CD4-positive, alpha-beta T cell treated with Interleukin-15 for 1 hour (primary cell): ENCODE measurements at regions not wholly inside any gene's neighbourhood (a gene's known extent, or its start where the extent isn't known, plus 50 kb on each side); places are given as distances from the start of the nearest gene placed in this dataset.
A peak's percentile ranks its signal among the peaks of the same experiment; 100 is the strongest.

ENCODE experiments used
- DNase-seq: peaks from one replicate; pipeline ENCODE4 v3.0.0-alpha.2; 2020

DNA sequence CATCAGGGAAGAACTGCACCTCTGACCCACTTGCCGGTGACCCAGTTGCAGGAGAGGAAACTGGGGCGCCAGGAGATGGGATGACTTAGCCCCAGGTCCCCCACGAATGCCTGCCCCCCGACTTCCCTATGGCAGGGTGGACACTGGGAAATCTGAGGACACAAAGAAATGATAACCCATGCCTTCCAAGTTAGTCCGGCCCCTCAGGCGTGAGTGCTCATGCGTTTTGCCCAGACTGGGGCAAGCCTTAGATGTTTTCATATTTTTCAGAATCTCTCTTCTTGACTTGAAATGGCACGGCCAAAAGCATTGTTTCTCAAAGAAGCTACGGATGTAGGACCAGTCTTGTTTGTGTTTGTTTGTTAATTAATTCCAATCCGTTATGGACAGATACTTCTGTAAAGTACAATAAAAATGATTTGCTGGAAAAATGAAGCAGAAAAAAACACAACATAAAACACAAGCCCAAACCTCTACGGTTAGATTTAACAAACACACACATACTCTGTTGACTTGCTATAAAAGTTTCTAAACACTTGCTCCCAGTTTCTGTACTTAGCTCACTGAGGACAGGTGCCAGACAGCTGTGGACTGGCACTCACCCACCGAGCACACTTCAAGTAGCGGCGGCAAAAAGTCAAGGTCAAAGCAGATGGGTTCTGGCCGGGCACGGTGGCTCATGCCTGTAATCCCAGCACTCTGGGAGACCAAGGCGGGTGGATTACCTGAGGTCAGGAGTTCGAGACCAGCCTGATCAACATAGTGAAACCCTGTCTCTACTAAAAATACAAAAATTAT is 341.5 kb downstream of the BCOR start:
- DNase-seq: no peak

DNA sequence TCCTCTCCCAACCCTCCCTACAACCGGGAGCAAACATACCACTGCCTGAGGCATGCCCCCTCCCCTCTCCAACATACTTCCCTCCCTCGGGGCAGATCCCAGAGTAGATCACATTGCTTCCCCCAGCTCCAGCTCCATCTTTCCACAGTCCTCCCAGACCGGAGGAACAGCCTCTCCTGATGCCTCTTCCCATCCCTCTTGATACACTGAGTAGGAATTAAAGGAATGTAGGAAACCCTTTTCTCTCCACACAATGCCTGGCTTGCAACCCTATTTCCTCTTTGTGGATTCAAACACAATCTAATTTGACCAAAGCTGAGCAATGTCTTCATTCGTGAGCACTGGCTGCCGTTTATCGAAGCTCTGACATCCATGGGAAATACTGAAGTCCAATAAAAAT is 339.8 kb downstream of the BCOR start:
- DNase-seq: no peak

DNA sequence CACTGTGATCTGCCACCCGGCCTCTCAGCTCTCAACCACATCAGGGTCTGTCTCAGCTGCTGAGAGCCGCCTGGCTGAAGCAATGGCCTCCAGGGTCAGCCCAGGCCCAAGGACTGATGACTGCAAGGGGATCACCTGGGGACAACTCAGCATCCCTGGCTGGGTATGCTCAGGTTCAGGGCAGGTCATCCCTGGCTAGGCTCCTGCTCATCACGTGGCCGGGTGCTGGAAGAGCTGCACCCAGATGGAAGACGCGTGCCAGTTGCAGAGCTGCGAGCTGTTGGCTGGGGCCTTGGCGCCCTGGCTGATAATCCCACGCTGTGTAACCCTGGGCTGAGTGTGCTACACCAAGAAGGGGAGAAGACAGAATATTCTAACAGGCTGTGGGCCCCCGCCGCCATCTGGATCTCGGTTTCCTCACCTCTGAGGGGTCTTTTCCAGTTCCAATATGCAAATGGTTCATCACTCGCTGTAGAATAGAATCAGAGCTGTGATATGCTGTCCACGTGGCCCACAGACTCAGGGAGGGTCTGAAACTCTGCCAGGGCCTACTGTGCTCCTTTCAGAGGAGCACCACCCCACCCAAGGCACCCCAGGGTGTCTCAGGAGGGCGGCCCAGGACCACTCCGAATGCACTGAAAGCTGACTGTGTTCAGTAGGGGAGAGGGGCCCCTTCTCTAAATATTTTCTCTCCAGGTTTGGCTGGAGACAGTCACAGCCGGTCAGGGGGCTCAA is 338.8 kb downstream of the BCOR start:
- DNase-seq: no peak

DNA sequence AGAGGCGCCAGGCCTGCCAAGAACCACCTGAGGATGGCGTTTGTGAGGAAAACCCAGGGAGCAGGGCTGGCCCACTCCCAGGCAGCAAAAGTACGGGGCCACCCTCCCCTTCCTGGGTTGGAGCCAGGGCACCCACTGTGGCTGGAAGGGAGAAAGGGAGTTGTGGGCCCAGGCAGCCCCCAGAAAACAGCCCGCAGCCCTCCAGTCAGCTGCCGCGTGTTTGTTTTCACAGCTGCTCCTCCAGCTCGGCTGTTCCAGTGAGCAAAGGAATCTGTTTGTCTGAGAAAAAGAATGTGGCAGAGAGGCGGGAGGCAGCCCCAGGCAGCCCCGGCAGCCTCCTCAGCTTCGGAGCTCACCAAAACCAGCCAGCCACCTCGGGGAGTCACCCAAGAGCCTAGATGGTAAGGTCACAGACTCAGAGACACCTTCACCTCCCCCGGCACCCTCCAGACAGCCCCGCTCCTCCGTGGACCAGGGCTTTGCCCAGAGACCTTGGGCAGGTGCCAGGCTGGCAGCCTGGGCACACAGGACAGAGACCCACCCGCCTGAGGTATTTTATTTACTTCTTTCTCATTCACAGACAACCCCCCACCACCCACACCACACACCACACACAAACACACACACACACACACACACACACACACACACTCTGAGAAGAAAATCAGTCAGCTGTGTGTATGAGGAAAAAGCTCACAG is 338.1 kb downstream of the BCOR start:
- DNase-seq: no peak

DNA sequence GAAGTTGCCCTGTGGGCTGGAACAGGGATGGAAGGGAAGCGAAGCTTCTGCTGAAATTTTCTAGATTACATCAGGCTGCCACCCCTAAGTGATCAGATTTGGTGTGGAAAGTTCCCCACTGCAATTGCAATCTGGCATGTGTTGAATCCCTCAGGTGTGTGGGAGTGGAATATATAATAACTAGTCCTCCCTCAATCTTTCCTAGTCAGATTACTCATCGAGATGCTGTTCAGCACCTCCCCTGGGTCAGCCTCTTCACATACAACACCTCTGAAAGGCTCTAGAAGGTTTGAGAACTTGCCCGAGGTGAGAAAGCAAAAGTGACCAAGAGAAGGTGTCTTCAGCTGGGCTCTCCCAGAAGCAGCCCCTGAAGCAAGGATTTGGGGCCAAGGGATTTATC is 336.8 kb downstream of the BCOR start:
- DNase-seq: no peak

DNA sequence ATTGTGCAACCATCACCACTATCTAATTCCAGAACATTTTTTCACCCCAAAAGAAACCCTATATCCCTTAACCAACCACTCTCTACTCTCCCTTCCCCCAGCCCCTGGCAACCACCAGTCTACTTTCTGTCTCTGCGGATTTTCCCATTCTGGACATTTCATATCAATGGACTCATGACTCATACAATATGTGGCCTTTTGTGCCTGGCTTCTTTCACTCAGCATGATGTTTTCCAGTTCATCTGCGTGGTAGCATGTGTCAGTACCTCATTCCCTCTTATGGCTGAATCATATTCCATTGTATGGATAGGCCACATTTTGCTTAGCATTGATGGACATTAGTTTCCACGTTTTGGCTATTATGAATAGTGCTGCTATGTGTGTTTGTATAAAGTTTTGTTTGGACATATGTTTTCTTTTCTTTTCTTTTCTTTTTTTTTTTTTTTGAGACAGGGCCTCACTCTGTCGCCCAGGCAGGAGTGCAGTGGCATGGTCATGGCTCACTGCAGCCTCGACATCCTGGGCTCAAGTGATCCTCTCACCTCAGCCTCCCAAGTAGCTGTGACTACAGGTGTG is 335.4 kb downstream of the BCOR start:
- no peak for DNase-seq

DNA sequence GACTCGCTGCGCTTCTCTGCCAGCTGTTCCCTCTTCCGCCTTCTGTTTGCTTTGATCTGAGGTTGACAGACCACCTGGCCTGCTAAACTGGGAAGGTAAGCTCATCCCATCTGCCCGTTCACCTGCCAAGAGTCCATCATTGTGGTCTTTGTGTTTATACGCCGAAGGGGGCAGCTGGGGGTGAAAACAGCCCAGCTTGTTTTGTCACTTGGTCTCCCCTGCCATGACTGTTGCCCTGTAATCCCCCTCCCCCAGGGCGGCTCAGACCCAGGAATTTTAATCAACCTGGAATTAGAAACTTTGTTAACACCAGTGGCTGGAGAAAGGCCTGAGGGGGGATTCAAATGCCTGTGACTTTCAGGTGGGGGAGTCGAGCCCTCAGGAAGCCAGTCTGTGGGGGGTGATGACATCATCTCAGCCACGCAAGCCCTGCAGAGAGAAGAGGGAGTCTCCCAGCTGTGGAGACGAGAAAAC is 333.3 kb downstream of the BCOR start:
- no peak for DNase-seq

DNA sequence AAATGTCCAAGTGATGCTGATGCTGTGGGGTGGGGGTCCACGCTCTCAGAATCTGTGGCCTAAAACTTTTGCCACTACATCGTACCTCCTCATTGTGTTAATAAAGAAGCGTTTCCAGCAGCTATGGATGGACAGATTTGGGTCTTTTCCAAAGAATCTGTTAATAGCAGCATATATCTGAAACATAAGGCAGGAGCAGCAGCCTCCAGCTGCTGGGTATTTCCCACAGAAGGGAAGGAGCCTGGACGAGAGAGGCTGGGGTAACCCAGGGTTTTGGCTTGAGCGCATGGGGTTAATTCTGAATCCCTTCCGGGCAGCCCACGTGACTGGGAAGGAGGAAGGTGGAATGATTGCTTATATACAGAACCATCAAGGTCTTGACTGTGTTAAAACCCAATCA is 332.4 kb downstream of the BCOR start:
- DNase-seq: no peak

DNA sequence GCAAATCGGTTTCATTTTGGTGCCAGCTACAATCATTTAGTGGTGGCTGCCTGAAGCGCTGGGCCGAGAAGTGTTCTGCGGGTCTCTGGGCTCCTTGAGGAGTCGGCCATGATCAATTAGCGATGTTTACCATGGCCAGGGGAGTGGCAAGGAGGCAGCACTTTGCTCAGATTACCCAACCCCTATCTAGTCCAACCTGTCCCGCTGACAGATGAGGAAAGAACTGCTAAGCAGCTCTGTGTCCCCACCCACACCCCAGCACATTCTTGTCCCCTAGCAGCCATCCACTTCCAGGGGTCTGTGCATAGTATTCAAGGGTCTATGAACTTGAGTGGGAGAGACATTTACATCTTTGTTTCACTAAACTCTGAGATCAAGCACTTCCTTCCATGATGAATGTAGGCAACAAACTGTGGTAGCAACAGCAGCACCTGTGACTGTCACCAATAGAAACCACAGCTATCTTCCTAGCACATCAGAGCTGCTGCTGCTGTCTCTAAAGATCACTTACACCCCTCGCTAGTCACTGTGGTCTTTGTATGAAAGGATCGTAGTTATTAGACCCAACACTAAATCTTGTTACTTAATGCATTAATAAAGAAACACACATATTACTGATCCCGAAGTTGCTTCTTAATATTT is 331.6 kb downstream of the BCOR start:
- DNase-seq: peak; percentile 33

DNA sequence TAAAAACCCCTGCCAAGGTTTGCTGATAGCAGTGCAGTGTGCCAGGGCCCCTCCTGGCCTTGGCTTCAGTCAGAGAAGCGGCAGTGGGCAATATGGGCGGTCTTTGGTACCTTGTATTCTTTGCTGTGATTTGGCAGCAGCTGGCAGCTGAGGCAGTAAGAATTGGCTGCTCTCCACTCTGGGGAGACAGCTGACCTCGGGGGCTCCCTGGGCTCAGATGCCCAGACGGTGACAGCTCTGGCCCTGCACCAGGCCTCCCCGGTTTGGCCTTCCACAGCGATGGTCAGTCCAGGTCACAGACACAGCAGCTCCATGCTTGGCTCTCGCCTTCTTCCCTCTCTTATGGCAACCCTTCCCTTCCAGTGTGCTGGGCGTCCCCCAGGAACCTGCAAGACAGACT is 330.9 kb downstream of the BCOR start:
- no peak for DNase-seq

DNA sequence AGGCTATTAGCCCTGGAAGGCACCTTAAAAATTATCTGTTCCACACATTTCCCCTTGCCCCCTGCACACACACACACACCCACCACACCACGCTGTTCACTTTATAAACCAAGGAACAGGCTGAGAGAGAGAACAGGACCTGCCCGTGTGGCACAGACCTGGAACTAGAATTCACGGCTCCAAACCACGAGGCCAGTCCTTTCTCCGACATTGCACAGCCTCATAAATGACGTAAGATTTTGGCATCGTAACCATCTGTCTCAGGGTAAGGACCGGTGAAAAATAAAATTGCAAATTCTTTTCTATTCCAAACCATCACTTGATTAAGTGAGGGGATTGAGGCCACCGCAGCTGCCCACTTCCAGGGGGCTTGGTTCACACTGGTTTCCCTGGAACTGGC is 330.3 kb downstream of the BCOR start:
- DNase-seq: no peak

DNA sequence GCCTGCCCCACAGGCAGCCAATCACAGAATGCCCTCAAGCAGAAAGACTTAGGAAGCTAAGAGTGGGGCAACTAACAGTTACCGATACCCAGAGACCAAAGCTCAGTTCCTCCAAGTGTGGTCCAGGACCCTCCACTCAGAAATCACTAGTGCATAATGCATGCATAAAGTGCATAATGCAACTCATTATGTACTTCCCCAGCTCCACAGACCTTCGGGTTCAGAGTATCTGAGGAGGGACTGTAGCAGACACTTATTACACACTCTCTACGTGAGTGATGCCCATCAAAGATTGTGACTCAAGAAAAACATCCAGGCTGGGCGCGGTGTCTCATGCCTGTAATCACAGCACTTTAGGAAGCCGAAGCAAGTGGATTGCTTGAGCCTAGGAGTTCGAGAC is 328.0 kb downstream of the BCOR start:
- DNase-seq: no peak

DNA sequence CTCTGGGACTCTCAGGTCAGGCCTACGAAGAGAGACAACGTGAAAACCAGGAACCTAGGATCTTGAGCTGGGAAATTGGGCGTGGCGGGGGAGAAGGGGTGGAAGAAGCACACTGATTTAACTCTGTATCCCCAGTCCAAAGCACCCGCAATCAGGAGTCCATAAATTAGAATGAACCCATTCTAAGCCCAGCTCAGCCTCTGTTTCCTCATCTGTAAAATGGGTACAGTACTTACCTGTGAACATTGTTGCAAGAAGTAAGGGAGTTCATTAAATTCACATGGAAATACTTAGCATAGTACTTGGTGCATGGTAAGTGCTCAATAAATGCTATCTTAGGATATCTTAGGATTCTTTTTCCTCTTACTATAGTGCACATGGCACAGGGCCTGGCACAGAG is 326.7 kb downstream of the BCOR start:
- no peak for DNase-seq

DNA sequence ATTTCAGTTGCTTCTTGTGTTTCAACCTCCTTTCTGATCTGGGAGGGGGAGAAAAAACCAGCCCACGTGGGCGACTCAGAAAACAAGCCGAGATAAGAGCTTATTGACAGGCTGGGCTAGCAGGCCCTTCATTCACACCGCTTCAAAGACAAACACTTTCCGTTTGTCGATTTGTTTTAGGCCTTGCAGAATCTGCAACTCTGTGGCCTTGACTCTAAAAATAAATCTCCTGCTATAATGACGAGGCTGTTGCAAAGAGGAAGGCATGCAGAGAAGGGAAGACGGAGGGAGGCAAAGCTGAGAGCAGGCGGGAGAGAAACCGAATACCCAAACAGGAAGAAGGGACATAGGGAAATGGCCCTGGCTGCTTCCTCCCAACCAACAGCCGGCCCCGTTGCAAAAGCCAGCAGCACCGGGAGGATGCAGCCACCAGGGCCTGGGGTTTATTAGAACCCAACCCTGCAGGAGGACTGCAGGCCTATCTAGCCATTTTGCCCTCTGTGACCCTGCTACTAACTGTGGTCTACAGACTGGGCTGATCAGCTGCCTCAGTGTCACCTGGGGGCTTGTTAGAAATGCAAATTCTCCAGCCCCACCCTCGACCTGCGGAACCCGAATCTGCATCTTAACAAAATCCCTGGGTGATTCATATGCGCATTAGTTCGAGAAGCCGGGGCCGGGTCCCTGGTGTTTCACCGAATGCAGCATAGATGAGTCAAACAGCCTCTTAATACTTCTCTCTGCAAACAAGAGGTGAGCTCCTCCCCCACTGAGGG is 325.5 kb downstream of the BCOR start:
- DNase-seq: peak; percentile 50

DNA sequence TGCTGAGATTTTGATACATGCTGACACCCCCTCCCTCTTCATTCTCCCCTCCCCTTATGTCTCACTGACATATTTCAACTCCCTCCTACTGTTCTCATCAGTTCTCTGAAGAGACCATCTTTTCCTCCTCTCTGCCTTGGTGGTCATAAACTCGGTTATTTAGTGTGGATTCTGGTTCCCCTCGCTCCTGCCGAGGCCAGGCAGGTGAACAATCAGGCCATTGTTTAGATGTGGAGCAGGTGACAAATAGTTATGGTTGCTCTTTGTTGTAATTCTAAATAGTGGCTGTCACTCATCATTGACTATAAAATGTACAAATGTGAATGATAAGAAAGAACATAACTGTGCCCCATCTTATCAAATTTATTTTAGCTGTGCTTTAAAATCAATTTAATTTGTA is 324.6 kb downstream of the BCOR start:
- no peak for DNase-seq

DNA sequence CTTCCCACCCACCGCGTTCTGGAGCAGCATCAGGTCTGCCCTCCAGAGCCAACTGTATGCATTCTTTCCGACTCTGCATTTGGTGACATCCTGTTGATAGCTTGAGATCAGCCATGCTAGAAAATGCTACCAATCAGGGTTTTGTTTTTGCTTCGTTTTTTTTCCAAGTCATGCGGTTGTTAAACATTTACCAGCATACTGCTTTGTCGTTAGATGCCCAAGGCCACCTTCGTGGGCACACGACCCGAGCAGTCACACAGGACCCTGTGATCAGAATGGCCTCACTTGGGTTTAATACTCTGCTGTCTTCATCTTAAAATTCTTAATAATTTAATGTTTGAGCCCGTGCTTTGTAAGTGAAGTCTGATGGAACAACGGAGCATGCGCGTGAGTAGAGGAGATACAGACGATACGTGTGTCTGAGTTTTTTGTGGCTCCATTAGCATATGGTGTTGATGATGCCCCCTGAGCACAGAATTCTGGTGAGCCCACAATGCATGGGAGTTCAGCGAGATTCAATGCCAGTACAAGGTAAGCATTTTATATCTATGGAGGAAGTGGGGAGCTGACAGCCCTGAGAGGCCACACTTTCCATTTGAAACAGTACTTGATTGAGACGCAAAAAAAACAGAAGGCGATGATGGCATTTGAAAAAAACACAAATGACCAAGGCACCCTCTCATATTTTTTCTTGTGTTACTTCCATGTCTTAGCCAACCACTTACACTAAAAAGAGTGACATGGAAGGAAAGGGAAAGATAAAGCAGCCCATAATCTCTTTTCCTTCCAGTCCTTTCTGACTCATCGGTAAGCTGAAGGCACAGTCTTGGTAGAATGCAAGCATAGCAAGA is 323.6 kb downstream of the BCOR start:
- DNase-seq: no peak

DNA sequence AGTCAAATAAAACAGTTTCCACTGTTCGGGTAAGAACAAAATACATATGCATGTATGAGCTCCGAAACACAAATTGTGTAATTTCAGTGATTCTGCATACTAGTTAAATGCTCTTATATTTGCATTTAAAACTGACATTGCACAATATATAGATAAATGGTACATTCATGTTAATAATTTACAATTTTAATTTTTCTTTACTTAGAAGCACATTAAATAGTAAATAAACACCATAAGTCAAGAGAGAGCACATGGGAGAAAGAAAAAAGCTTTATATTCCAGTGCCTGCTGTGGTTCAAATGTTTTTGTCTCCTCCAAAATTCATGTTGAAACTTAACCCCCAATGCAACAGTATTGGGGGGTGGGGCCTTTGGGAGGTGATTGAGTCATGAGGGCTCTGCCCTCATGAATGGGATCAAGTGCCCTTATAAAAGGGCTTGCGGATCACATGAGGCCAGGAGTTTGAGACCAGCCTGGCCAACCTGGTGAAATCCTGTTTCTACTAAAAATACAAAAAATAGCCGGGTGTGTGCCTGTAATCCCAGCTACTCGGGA is 322.9 kb downstream of the BCOR start:
- DNase-seq: no peak

DNA sequence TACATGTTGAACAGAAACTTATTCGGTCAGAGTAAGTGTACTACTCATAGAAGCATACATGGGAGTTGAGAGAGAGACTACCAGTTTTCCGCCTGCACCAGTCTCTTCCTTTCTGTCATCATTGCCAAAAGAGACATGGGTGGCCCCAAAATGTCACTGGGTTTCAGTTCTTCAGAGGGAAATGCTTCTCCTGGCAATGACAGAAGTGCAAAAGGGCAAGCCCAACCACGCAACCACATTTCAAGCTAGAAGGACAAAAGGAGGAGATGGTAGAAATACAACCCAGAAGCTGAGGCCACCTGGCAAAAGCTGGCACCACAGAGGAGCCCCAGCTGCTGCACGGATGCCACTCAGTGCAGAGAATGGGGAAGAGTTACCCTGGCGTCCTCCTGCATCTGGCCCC is 320.1 kb downstream of the BCOR start:
- no peak for DNase-seq

DNA sequence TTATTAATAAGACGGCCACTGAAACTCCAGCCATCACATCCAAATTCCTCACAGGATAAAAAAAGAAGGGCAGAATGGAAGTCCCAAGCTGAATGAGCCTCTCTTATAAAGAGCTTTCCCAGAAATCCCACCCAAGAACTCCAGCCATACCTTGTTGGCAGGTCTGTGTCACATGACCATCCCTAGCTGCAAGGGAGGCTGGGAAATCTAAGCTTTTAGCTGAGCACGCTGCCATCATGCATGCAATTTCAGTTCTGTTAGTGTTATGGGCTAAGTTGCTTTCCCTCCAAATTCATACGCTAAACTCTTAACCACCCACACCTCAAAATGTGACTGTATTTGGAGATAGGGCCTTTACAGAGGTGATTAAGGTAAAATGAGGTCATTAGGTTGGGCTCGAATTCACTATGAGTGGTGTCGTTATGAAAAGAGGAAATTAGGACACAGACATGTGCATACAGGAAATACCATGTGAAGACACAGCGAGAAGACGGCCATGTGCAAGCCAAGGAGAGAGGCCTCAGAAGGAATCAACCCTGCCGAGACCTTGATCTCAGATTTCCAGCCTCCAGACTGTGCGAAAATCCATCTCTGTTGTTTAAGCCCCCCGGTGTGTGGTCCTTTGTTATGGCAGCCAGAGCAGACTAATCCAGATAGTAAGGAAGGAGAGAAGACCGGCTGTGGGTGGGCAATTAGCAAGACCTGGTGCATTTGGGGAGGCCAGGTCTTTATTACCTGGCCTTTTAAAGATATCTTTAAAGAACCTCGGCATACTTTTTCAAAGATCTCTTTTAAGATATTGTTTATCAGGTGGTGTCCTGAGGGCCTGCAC is 317.6 kb downstream of the BCOR start:
- no peak for DNase-seq

DNA sequence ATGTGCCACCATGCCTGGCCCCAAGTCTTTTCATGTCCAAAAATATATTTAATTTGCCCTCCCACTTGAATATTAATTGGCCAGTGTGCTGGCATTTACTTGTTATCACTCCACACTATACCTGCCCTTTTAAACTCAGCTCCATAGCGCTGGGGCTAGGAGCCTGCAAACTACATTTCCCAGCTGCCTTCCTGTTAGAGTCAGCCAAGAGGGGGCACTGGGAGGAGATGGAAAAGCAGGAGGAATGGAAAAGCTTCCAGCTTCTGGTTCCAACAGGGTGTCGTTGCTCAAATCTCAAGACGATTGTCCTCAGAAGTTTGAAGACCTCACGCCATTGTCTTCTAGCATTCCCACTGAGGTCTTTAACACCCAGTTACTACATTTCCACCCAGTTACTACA is 315.5 kb downstream of the BCOR start:
- no peak for DNase-seq
